Islet precursor cell (in vitro differentiated cells): ENCODE measurements at regions not wholly inside any gene's neighbourhood (a gene's known extent, or its start where the extent isn't known, plus 50 kb on each side); places are given as distances from the start of the nearest gene placed in this dataset.
"Not testable (repeated sequence)": the region's sequence is repeated elsewhere in the genome, so short reads cannot be mapped to it uniquely, and the experiment has no call there.

Experiments used
- DNase-seq: peaks from one replicate; pipeline ENCODE4 v3.0.0-alpha.2; 2018

GRCh38 chrX:107296184-107296583 lies 89.8 kb downstream of the DNAAF6 start:
- not testable (repeated sequence) for DNase-seq

- DNase-seq, result no peak
These were observed 91.9 kb downstream of the DNAAF6 start for GRCh38 chrX:107298276-107298675.

- no peak for DNase-seq
These were observed 94.8 kb downstream of the DNAAF6 start for GRCh38 chrX:107301253-107301652.

GRCh38 chrX:107304141-107304540 lies 97.7 kb downstream of the DNAAF6 start:
- DNase-seq, result no peak

- DNase-seq, result no peak
These were observed 117.5 kb downstream of the DNAAF6 start for GRCh38 chrX:107323786-107324492.

GRCh38 chrX:107324493-107325310 lies 118.3 kb downstream of the DNAAF6 start:
- DNase-seq, result peak; percentile 94

GRCh38 chrX:107325467-107325866 lies 119.1 kb downstream of the DNAAF6 start:
- DNase-seq, result no peak

- no peak for DNase-seq
These were observed 101.4 kb upstream of the FRMPD3 start for GRCh38 chrX:107348051-107348450.

- no peak for DNase-seq
These were observed 100.5 kb upstream of the FRMPD3 start for GRCh38 chrX:107348990-107349389.

- no peak for DNase-seq
These were observed 93.9 kb upstream of the FRMPD3 start for GRCh38 chrX:107355533-107355932.

GRCh38 chrX:107360788-107361360 lies 88.6 kb upstream of the FRMPD3 start:
- DNase-seq, result no peak

- DNase-seq, result not testable (repeated sequence)
These were observed 79.3 kb upstream of the FRMPD3 start for GRCh38 chrX:107370185-107370584.

GRCh38 chrX:107374132-107374531 lies 75.3 kb upstream of the FRMPD3 start:
- no peak for DNase-seq

GRCh38 chrX:107374831-107375230 lies 74.6 kb upstream of the FRMPD3 start:
- no peak for DNase-seq

- DNase-seq, result not testable (repeated sequence)
These were observed 73.3 kb upstream of the FRMPD3 start for GRCh38 chrX:107376186-107376585.

GRCh38 chrX:107384397-107385105 lies 64.9 kb upstream of the FRMPD3 start:
- no peak for DNase-seq

GRCh38 chrX:107389726-107390125 lies 59.7 kb upstream of the FRMPD3 start:
- no peak for DNase-seq

- DNase-seq, result not testable (repeated sequence)
These were observed 55.8 kb upstream of the FRMPD3 start for GRCh38 chrX:107393656-107394055.

- DNase-seq, result no peak
These were observed 53.2 kb upstream of the FRMPD3 start for GRCh38 chrX:107396235-107396634.

- no peak for DNase-seq
These were observed 52.7 kb upstream of the FRMPD3 start for GRCh38 chrX:107396783-107397182.

- no peak for DNase-seq
These were observed 51.3 kb upstream of the FRMPD3 start for GRCh38 chrX:107398115-107398514.
